ENCODE measurements at regions not wholly inside any gene's neighbourhood (a gene's known extent, or its start where the extent isn't known, plus 50 kb on each side); places are given as distances from the start of the nearest gene placed in this dataset.

GRCh38 chr5:110094109-110094508 is 404.4 kb downstream of the MAN2A1 start:
- DNase-seq (ENCODE audit: low spot score): no peak
- intact Hi-C loops (cut with DNase I): no loop called here
- ATAC-seq: no peak

GRCh38 chr5:110094548-110094947 is 404.8 kb downstream of the MAN2A1 start:
- no peak for ATAC-seq
- intact Hi-C loops (cut with DNase I): no loop called here
- no peak for DNase-seq (ENCODE audit: low spot score)

GRCh38 chr5:110096419-110096818 is 406.7 kb downstream of the MAN2A1 start:
- intact Hi-C loops (cut with DNase I): no loop called here
- DNase-seq (ENCODE audit: low spot score) (no peak), ATAC-seq (peak; percentile 24)

DNA sequence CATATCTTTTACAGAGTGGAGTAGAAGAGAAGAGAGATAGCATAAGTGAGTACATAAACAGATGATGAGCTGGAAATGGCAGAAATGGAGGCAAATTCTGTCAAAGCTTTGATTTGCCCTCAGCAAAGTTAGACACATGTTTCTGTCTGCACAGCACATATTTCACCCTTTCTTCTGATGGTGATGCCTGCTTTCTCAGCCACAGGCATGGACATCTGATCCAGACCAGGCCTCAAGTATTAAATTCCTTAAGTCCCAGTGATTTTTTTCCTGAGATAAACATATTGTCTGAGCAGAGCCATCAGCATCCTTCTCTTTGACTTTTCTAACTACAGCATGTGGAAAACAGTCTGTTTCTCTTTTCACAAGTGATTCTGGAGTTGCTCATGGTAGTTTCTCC is 409.8 kb downstream of the MAN2A1 start:
- intact Hi-C loops (cut with DNase I): no loop called here
- ATAC-seq (no peak), DNase-seq (ENCODE audit: low spot score) (no peak)

GRCh38 chr5:110103081-110103480 is 413.4 kb downstream of the MAN2A1 start:
- intact Hi-C loops (cut with DNase I): no loop called here
- DNase-seq (ENCODE audit: low spot score) (no peak), ATAC-seq (peak; percentile 8)

DNA sequence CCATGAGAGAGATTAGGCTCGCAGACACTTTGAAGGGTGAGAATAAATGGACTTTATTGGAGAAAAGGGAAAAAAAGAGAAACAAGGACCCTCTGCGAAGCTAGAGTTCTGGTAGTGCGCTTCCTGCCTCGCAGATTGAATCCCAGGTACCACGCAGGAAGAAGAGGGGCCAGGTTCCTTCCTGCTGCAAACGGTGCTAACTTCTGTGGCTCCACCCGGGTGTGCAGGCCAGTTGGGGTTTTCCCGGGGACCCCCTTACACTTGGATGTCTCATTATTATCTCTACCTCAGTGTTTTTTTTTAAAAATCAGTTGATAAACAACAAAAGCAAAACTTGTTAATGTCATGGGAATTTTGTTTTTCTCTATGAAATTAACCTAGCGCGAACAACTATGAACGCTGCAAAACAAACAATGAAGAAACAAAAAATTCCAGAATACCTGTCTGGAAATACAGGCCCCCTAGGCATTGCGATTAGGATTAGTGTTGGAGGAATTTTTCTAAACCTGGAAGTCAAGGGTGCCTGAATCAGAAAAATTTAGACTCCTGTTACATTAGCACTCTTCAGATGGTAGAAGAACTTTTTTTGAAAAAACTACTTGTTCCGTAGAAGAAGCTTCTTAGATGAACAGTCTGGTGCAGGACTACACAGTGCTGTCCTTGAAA is 414.5 kb downstream of the MAN2A1 start:
- intact Hi-C loops (cut with DNase I): no loop called here
- DNase-seq (ENCODE audit: low spot score) (no peak), ATAC-seq (no peak)

DNA sequence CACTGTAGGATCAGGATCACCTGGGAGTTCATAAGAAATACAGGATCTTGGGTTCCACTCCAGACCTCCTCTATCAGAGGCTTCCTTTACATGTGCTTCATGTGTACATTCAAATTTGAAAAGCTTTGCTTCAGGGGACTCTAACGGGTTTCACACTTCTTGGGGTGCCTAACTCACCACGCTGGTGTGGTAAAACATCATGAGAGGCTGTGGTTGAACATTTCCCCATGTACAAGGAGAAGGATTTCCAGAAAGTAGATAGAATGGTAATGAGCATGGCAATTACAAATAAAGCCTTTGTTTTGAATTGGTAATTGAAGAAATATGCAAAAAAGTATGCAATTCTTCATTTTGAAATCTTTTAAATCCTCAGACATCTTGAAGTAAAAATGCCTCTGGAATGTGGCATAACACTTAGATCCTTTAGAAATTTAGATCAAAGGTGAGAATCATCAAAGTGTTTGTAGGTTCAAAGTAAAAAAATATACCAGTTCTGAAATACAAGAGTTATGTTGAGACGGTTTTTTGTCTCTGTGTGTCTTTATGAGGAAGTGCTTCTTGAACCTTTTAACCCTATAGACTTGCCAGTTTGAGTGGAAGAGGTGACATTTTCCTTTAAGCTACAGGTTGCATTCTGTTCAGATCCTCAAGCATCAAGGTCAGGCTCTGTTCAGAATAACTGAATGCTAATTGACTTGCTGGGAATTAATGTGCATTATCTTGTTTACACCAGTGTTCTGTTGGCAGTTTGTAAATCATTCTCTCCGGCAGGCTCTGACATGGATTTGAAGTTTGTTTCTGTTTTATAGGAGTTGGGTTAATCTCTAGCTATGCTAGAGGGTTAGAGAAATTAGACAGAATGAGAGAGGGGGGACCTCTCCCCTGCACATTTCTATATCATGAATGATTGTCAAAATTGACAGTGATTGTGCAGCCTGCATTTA is 415.3 kb downstream of the MAN2A1 start:
- DNase-seq (ENCODE audit: low spot score) (no peak), ATAC-seq (no peak)
- intact Hi-C loops (cut with DNase I): no loop called here

GRCh38 chr5:110105692-110106091 is 416.0 kb downstream of the MAN2A1 start:
- peak; percentile 47 for ATAC-seq
- DNase-seq (ENCODE audit: low spot score): no peak

DNA sequence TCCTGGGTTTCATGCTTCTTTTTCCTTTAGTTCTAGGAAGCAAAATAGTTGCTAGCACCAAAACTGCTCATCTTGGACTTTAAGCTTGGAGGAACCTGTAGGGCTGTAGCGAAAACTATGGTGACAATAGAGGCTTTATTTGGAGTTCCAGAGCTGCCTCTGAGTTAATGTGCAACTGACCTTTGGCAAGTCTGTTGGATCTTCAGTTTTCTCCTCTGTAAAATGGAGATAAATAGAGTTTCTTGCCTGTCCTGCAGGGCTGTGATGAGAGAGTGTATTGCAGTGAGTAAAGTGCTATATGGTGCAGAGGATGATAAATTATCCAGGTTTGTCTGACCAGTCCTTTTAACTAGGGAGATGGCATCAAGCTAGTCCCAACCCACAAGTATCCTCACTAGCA is 417.0 kb downstream of the MAN2A1 start:
- intact Hi-C loops (cut with DNase I): no loop called here
- DNase-seq (ENCODE audit: low spot score): no peak
- ATAC-seq: peak; percentile 24

More at GRCh38 chr5:110105692-110106091, 416.0 kb downstream of the MAN2A1 start:
- intact Hi-C loops (cut with DNase I): no loop called here

DNA sequence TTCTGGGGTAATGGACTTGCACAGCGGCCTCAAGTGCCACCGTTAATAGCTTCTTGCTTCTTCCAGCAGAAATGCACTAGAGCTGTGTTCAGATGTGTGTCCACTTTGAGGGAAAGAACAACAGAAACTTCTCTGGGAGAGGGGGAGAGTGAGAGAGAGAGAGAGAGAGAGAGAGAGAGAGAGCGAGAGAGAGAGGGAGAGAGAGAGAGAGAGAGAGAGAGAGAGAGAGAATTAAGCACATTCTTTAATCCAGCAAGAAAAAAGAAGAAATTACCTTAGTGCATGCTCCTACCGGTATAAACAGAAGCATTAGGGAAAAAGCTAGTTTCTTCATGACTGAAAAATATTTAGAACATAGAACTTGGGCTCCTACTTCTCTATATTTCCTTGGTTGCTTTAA is 418.8 kb downstream of the MAN2A1 start:
- intact Hi-C loops (cut with DNase I): no loop called here
- DNase-seq (ENCODE audit: low spot score): no peak
- no peak for ATAC-seq

- ATAC-seq: no peak
- intact Hi-C loops (cut with DNase I): no loop called here
- DNase-seq (ENCODE audit: low spot score): no peak
These were observed 419.9 kb downstream of the MAN2A1 start for GRCh38 chr5:110109667-110110066.

DNA sequence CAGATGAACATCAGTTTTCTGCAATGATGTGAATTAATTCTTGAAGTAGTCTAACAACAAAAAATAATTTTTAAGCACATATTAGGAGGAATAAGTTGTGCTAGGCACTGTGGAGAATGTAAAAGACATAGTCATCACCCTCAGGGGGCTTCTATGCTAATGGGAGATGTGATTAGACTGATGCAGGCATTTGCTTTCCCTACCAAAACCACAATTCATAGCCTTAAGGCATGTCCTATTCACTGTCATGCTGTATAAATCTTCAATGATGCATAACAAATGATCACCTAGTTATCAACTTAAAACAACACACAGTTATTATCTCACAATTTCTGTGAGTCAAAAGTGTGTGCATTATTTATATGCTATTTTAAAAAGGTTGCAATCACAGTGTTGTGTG is 422.6 kb downstream of the MAN2A1 start:
- no peak for ATAC-seq

GRCh38 chr5:110115503-110115902 is 425.8 kb downstream of the MAN2A1 start:
- DNase-seq (ENCODE audit: low spot score) (no peak), ATAC-seq (no peak)
- intact Hi-C loops (cut with DNase I): no loop called here

More for the DNA sequence above, 422.6 kb downstream of the MAN2A1 start:
- intact Hi-C loops (cut with DNase I): no loop called here
- no peak for DNase-seq (ENCODE audit: low spot score)

GRCh38 chr5:110116539-110116938 is 426.8 kb downstream of the MAN2A1 start:
- intact Hi-C loops (cut with DNase I): no loop called here
- DNase-seq (ENCODE audit: low spot score) (no peak), ATAC-seq (no peak)

DNA sequence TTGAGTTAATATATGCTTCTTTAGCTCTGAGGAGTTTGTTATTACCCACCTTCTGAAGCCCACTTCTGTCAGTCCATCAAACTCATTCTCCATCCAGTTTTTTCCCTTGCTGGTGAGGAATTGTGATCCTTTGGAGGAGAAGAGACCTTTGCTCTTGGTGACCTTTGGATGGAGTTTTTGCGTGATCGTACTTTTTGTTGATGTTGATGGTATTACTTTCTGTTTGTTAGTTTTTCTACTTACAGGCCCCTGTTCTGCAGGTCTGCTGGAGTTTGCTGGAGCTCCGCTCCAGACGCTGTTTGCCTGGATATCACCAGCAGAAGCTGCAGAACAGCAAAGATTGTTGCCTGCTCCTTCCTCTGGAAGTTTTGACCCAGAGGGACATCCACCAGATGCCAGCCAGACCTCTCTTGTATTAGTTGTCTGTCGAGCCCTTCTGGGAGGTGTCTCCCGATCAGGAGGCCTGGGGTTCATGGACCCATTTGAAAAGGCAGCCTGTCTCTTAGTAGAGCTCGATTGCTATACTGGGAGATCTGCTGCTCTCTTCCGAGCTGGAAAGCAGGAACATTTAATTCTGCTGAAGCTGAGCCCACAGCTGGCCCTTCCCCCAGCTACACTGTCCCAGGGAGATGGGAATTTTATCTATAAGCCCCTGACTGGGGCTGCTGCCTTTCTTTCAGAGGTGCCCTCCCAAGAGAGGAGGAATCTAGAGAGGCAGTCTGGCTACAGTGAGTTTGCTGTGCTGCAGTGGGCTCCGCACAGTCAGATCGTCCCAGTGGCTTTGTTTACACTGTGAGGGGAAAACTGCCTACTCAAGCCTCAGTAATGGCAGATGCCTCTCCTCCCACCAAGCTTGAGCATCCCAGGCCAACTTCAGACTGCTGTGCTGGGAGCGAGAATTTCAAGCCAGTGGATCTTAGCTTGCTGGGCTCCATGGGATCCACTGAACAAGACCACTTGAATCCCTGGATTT is 445.5 kb downstream of the MAN2A1 start:
- ATAC-seq (no peak), DNase-seq (ENCODE audit: low spot score) (no peak)
- intact Hi-C loops (cut with DNase I): no loop called here

DNA sequence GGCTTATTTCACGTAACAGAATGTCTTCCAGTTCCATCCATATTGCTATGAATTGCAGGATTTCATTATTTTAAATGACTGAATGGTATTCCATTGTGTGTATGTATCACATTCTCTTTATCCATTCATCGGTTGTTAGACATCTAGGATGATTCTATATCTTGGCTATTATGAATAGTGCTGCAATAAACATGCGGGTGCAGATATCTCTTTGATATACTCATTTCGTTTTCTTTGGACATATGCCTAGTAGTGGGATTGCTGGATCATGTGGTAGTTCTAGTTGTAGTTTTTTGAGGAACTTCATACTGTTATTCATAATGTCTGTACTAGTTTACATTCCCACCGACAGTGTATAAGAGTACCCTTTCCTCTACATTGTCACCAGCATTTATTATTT is 460.5 kb downstream of the MAN2A1 start:
- no peak for ATAC-seq
- intact Hi-C loops (cut with DNase I): no loop called here
- no peak for DNase-seq (ENCODE audit: low spot score)

DNA sequence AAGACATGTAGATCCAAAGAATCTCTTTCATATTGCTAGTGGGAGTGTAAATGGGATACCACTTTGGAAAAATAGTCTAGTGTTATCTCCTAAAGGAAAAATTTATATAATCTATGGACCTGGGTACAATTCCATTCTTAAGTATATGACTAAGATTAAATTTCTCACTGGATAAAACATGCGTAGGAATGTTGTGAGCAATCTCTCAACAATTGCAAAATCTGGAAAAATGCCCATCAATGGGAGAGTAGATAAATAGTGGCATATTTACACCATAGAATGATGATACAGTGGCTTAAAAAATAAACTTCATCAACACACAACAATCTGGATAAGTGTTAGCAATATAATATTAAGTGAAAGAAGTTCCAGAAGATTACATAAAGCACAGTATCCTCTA is 469.5 kb downstream of the MAN2A1 start:
- ATAC-seq (no peak), DNase-seq (ENCODE audit: low spot score) (no peak)
- intact Hi-C loops (cut with DNase I): no loop called here

DNA sequence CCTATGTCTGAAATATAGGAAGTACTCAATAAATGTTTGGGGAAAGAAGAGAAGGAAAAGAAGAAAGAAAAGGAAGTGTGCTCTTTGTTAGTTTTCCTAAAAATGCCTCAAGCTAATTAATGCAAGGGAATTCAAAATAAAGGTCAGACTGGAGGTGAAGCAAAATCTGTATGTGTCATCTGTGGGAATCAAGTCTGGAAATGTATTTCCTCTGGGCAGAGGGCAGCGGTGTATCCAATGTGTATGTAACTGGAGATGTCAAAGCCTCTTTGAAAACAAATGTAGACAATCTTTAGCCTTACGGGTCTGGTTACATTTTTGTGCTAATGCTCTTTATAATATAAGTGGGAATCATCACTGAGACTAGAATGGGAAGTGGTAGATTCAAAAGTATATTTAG is 471.4 kb downstream of the MAN2A1 start:
- no peak for DNase-seq (ENCODE audit: low spot score)
- intact Hi-C loops (cut with DNase I): no loop called here
- no peak for ATAC-seq

- DNase-seq (ENCODE audit: low spot score): no peak
- intact Hi-C loops (cut with DNase I): no loop called here
- ATAC-seq: no peak
These were observed 475.6 kb downstream of the MAN2A1 start for GRCh38 chr5:110165366-110165765.

Data from sciatic nerve (tissue), 2 donors.